ENCODE measurements at regions not wholly inside any gene's neighbourhood (a gene's known extent, or its start where the extent isn't known, plus 50 kb on each side); places are given as distances from the start of the nearest gene placed in this dataset.

- CTCF ChIA-PET (ENCODE audit: unreplicated experiment) = no interaction called here
- H4K20me1 ChIP-seq (ENCODE audit: insufficient read depth, low read length) = no peaks in the 10 kb centered on the region
- H3K4me3 ChIP-seq (ENCODE audit: low read depth, low read length, poor library complexity, severe bottlenecking) = no peak overlapping the region
- no peaks in the 10 kb centered on the region for H3K79me2 ChIP-seq (ENCODE audit: insufficient read depth, low read depth, low read length)
- no peak for TF ChIP-seq CTCF (conservative IDR thresholded peaks at IDR 0.05; ENCODE audit: low read length)
- no peak for TF ChIP-seq EZH2phosphoT487 (IDR thresholded peaks at IDR 0.05; ENCODE audit: borderline replicate concordance, low read depth, low read length)
- H3K9me3 ChIP-seq (ENCODE audit: low read length) = no peaks in the 10 kb centered on the region
- no TSS peak for BruUV-seq (replicated peaks)
- H3K4me1 ChIP-seq (ENCODE audit: insufficient read depth, low read length, poor library complexity, severe bottlenecking) = no peaks in the 10 kb centered on the region
- H3K4me2 ChIP-seq (ENCODE audit: low read length) = no peak overlapping the region
- H3K27ac ChIP-seq (ENCODE audit: low read depth, low read length, poor library complexity, severe bottlenecking) = no peak overlapping the region
- no peak for DNase-seq (ENCODE audit: low spot score)
- no peaks in the 10 kb centered on the region for H3K36me3 ChIP-seq (ENCODE audit: insufficient read depth, low read length)
- H3K9me2 ChIP-seq (ENCODE audit: insufficient read depth, low read length) = no peaks in the 10 kb centered on the region
- intact Hi-C loops (cut with micrococcal nuclease; ENCODE audit: unreplicated experiment) = no loop called here
- POLR2A ChIA-PET = interaction anchor here (0.6 kb wide), 1 partner anchor 33 kb away, joined by 7 read pairs; no protein-coding TSS in a partner anchor
- no peak overlapping the region for H2AFZ ChIP-seq (ENCODE audit: low read length)
Measured at GRCh38 chr16:26992666-26993349, 73.9 kb upstream of the C16orf82 start.

- no peak overlapping the region for H3K4me3 ChIP-seq (ENCODE audit: low read depth, low read length, poor library complexity, severe bottlenecking)
- POLR2A ChIA-PET = no interaction called here
Measured at GRCh38 chr16:26993511-26993910, 73.2 kb upstream of the C16orf82 start.

More at GRCh38 chr16:26993511-26993910, 73.2 kb upstream of the C16orf82 start:
- Histone ChIP-seq H3K4me1 (ENCODE audit: insufficient read depth, low read length, poor library complexity, severe bottlenecking) (no peaks in the 10 kb centered on the region), H3K36me3 (ENCODE audit: insufficient read depth, low read length) (no peaks in the 10 kb centered on the region), H3K27ac (ENCODE audit: low read depth, low read length, poor library complexity, severe bottlenecking) (no peak overlapping the region), H3K4me2 (ENCODE audit: low read length) (no peak overlapping the region), H4K20me1 (ENCODE audit: insufficient read depth, low read length) (no peaks in the 10 kb centered on the region), H2AFZ (ENCODE audit: low read length) (no peak overlapping the region), H3K9me2 (ENCODE audit: insufficient read depth, low read length) (no peaks in the 10 kb centered on the region), H3K79me2 (ENCODE audit: insufficient read depth, low read depth, low read length) (no peaks in the 10 kb centered on the region), H3K9me3 (ENCODE audit: low read length) (no peaks in the 10 kb centered on the region)
- DNase-seq (ENCODE audit: low spot score) = no peak
- intact Hi-C loops (cut with micrococcal nuclease; ENCODE audit: unreplicated experiment) = no loop called here
- BruUV-seq (replicated peaks) = no TSS peak
- TF ChIP-seq CTCF (conservative IDR thresholded peaks at IDR 0.05; ENCODE audit: low read length) (no peak), EZH2phosphoT487 (IDR thresholded peaks at IDR 0.05; ENCODE audit: borderline replicate concordance, low read depth, low read length) (no peak)
- CTCF ChIA-PET (ENCODE audit: unreplicated experiment) = no interaction called here
